GM10266 (cell line): ENCODE measurements at regions not wholly inside any gene's neighbourhood (a gene's known extent, or its start where the extent isn't known, plus 50 kb on each side); places are given as distances from the start of the nearest gene placed in this dataset.

Experiments
- DNase-seq: peaks from one replicate; pipeline ENCODE4 v3.0.0; 2012; ENCODE audit errors: extremely low spot score
- TF ChIP-seq, protein P1 (sequence below): IDR thresholded peaks from 2 replicates; pipeline ENCODE4 v1.5.1; 2012; ENCODE audit warnings: mild to moderate bottlenecking, low read depth; ENCODE audit not compliant: control insufficient read depth, insufficient read depth; ENCODE audit errors: missing control alignments

DNA sequence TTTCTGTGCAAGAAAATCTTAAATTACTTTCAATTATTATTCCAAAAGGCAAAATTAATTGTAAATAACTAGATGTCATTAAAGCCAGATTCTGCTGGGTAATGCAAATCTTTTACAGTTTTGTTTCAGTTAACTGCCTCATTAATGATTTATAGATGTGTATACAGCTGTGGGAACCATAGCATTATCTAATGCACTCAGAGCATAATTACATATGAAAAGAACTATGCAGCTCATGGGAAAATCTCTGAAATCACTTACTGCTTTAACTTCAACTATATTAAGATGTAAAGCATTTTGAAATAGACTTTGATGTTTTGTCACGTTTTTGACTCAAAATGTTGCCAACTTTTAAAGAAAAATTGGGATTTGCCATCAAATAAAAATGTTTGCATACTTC lies 630.3 kb upstream of the KLHL4 start:
- DNase-seq: no peak
- TF ChIP-seq, protein P1, sequence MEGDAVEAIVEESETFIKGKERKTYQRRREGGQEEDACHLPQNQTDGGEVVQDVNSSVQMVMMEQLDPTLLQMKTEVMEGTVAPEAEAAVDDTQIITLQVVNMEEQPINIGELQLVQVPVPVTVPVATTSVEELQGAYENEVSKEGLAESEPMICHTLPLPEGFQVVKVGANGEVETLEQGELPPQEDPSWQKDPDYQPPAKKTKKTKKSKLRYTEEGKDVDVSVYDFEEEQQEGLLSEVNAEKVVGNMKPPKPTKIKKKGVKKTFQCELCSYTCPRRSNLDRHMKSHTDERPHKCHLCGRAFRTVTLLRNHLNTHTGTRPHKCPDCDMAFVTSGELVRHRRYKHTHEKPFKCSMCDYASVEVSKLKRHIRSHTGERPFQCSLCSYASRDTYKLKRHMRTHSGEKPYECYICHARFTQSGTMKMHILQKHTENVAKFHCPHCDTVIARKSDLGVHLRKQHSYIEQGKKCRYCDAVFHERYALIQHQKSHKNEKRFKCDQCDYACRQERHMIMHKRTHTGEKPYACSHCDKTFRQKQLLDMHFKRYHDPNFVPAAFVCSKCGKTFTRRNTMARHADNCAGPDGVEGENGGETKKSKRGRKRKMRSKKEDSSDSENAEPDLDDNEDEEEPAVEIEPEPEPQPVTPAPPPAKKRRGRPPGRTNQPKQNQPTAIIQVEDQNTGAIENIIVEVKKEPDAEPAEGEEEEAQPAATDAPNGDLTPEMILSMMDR: no peak

DNA sequence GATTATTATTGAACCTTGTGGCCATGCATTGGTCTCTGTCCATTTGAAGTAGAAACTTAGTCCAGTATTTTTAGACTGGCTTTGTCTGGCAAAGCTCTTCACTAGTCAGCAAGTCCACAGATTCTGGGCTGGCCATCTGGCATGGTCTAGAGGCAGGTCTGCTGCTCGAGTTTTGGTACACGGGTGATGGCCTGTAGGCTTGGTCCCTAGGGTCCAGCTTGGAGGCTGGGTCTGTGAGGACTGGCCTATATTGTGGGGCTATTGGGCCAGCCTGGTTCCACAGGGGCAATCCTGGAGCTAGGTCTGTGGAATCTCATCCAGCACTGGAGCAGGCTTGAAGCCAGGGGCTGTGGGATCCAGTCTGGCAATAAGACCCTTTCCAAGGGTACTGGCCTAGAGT lies 607.6 kb upstream of the KLHL4 start:
- TF ChIP-seq, protein P1: no peak
- DNase-seq: no peak

DNA sequence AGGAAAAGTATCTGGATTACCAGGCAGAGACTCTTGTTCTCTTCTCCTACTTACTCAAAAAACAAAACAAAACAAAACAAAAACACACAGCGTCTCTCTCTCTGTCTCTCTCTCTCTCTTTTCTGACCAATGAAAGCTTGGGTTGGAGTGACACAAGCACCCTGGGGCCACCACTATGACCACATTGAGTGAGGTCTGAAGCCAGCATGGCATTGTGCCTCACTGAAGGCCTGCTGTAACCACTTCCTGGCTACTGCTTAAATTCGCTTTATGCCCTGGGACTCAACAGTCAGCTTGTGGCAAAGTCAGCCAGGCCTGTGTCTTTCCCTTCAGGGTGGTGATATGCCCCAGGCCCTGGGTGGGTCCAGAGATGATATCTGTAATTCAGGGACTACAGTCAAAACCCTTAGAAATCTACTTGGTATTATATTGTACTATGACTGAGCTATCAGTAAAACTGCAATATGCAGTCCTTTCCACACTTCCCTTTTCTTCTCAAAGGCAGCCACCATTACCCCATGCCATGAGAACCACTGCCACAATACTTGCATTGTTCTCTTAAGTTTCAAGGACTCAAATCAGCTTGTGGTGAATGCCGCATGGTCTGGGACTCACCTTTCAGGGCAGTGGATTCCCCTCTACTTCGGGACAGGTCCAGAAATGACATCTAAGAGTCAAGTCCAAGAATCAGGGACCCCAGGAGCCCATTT lies 606.8 kb upstream of the KLHL4 start:
- TF ChIP-seq, protein P1: no peak
- DNase-seq: no peak

DNA sequence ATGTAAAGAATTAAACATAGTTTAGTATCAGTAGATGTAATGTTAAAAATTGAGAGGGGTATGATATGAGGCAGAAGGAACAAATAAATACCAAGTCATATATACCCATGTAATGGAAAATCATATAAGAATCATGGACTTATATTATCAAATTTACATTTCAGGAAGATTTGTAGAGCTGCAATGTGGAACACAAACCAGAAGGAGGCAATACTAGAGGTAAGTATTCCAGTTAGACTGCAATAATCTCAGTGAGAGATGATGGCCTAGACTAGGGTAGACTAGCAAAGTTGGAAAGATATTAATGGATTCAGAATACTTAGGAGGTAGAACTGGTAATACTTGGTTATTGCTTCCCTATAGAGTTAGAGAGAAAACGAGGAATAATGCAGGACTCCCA lies 603.0 kb upstream of the KLHL4 start:
- TF ChIP-seq, protein P1: no peak
- DNase-seq: no peak

DNA sequence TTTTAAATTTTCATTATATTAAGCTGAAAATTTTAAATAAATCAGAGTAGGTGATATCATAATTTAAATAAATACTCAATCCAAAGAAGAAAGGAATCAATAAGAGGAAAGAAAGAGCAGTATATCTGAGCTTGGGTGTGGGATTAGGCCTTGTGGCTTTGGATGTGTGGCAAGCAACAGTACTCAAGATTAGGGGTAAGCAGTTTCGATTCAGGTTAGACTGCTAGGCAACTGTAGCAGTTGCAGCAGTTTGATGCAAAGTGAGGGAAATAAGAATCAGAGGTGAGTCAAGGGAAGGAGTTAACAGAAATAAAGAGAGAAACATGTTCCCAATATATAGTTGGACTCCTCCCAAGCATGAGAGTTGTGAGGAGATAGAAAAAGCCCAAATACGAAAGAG lies 599.6 kb upstream of the KLHL4 start:
- TF ChIP-seq, protein P1: no peak
- DNase-seq: no peak

DNA sequence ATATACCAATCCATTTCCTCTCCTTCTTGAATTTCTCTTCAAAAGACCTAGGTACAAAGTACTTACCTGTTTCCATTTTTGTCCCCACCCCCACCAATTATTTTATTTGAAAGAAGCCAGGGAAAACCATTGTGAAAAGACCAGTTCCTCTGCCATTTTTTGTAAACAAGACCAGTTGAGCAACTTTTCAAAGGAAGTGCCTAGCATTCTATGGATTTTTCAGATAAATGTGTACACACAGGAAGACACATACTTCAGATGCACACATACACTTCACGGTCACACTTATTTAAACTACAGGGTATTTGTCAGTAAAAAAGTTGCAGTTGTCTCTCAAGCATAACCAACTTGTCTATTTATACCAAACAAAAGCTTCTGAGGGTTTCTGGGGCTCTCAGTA lies 587.2 kb upstream of the KLHL4 start:
- no peak for DNase-seq
- TF ChIP-seq, protein P1: no peak

DNA sequence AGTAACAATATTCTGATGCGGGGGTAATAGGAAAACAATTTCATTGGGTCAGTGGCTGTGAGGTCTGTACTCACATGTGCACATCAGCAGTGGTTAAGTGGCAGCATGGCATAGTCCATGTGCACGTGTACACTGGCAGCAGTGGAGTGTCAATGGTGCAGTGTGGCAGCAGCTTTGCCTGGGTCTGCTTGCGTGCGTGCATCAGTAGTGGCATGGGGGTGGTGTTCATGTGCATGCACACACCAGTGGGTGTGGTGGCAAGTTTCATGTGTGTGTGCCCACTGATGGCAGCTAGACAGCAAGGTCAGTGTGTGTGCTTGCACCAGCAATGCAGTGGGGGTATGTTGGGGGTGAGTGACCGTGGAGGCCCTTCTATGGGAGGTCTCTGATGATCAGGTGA lies 581.6 kb upstream of the KLHL4 start:
- no peak for DNase-seq
- TF ChIP-seq, protein P1: no peak
